Heart right ventricle (tissue), 16 donors: ENCODE measurements at regions not wholly inside any gene's neighbourhood (a gene's known extent, or its start where the extent isn't known, plus 50 kb on each side); places are given as distances from the start of the nearest gene placed in this dataset.

Source experiments
- ATAC-seq, 8 donors: fragments of 200-7000 bp; cut with Tn5 transposase; one replicate each; pipeline ENCODE4 v1.9.1; 2020; ENCODE audit warnings: mild to moderate bottlenecking in 8 of 8, moderate library complexity in 8 of 8, moderate number of reproducible peaks in 1 of 8
- DNase-seq, 2 donors: peaks; one replicate each; pipeline ENCODE4 v3.0.0-alpha.2; 2020
- H3K27ac ChIP-seq, 10 donors: fragments of 200-600 bp; sonication (generic) in 2 of 10; one replicate each; pipeline versions ENCODE4 v1.5.0 to v1.8.0; 2020 to 2022; ENCODE audit warnings: mild to moderate bottlenecking in 3 of 10
- H3K27me3 ChIP-seq, 7 donors: fragments of 200-600 bp; one replicate each; pipeline ENCODE4 v1.8.0; 2021 to 2022; ENCODE audit warnings: mild to moderate bottlenecking in 2 of 7
- H3K36me3 ChIP-seq, 9 donors: fragments of 200-600 bp; sonication (generic) in 1 of 9; one replicate each; pipeline versions ENCODE4 v1.5.0 to v1.8.0; 2020 to 2022; ENCODE audit warnings: mild to moderate bottlenecking in 2 of 9
- H3K4me1 ChIP-seq, 9 donors: fragments of 200-600 bp; sonication (generic) in 1 of 9; one replicate each; pipeline versions ENCODE4 v1.5.0 to v1.8.0; 2020 to 2022; ENCODE audit warnings: mild to moderate bottlenecking in 4 of 9
- H3K4me3 ChIP-seq, 10 donors: fragments of 200-600 bp; sonication (generic) in 2 of 10; one replicate each; pipeline versions ENCODE4 v1.5.0 to v1.8.0; 2020 to 2022; ENCODE audit warnings: mild to moderate bottlenecking in 7 of 10, moderate library complexity in 2 of 10
- H3K9me3 ChIP-seq, 11 donors: fragments of 200-600 bp in 10 of 11; sonication (generic) in 2 of 11; one replicate each; pipeline versions ENCODE4 v1.5.0 to v1.8.0; 2013 to 2022; ENCODE audit warnings: mild to moderate bottlenecking in 2 of 11, control low read depth in 1 of 11, moderate library complexity in 1 of 11
- WGBS, 2 donors: extraction: QIAGEN DNeasy Blood & Tissue Kit; methylation state at CpG; one replicate each; pipeline ENCODE4 v1.1.7; 2013; ENCODE audit warnings: inconsistent platforms in 1 of 2; 5-methylcytosine and 5-hydroxymethylcytosine counted together
- intact Hi-C, 10 donors: fragments of 100-400 bp; cut with DNase I; formaldehyde crosslinking; loops; one replicate each; pipeline versions ENCODE4 v1.11.1 to v1.14.2; 2022
- TF ChIP-seq, protein P1 (sequence below), 9 donors: fragments of 200-600 bp; sonication (generic) in 2 of 9; IDR thresholded peaks; one replicate each; pipeline versions ENCODE4 v1.5.0 to v1.8.0; 2021 to 2022; ENCODE audit warnings: antibody characterized with exemption in 9 of 9, mild to moderate bottlenecking in 5 of 9, moderate library complexity in 1 of 9
- donor health status: Arrhythmogenic right ventricular cardiomyopathy.
- donor health status: ischemic (EF 13 %, LVEDD 7.1; RV severe dilation, severe dysfunction).
- donor health status: healthy with polysubstance abuse.
- donor health status: DM: no; HTN: yes; CAD: no.
- donor health status: DM: no; HTN: no; CAD: no.
- donor health status: ischemic (EF 25% LVEDD 6.9; RV normal size, moderate dysfunction).
- donor health status: ischemic (EF 25% LVEDD 5.7; RV mildly dilated, moderate dysfunction).
- donor health status: healthy.
- donor health status: DM: yes; HTN: yes; CAD: no.
- donor health status: Ischemic cardiomyopathy.
- donor health status: ischemic (EF 35%, LVEDD 5.7; RV mildly dilated, moderate dysfunction).
- donor health status: nonischemic (EF 11% LVEDD 7.7; RV severe dilation, severe dysfunction).
- donor health status: DM: yes; HTN: yes; CAD: no.
- donor health status: PGD.
- donor health status: ischemic (EF 29% LVEDD 5.4; RV normal size, mild dysfunction).
- donor health status: nonischemic (EF 23%, LVEDD 6.1; RV moderate dilation, normal function).

DNA sequence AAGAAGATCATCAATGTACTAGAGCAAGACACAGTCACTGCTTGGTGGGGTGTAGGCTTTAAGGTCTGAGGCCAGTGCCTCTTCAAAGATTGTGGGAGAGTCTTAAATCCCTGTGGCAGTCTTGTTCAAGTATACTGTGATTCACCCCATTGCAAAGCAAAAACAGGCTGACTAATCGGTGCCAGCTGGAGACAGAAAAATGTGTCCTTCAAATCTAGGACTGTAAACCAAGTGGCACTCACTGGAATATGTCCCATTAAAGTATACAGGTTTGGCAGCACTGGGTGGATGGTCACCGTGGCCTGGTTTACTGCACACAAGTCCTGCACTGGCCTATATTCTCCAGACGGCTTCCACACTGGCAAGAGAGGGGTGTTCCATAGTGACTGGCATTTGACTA, 1315.3 kb downstream of the TMEM121 start:
- DNase-seq (no peak), ATAC-seq (no peak)
- H3K36me3 ChIP-seq: no peaks in the 10 kb centered on the region
- H3K4me3 ChIP-seq: no peak overlapping the region
- H3K27ac ChIP-seq: no peak overlapping the region
- no peaks in the 10 kb centered on the region for H3K9me3 ChIP-seq
- TF ChIP-seq, protein P1, sequence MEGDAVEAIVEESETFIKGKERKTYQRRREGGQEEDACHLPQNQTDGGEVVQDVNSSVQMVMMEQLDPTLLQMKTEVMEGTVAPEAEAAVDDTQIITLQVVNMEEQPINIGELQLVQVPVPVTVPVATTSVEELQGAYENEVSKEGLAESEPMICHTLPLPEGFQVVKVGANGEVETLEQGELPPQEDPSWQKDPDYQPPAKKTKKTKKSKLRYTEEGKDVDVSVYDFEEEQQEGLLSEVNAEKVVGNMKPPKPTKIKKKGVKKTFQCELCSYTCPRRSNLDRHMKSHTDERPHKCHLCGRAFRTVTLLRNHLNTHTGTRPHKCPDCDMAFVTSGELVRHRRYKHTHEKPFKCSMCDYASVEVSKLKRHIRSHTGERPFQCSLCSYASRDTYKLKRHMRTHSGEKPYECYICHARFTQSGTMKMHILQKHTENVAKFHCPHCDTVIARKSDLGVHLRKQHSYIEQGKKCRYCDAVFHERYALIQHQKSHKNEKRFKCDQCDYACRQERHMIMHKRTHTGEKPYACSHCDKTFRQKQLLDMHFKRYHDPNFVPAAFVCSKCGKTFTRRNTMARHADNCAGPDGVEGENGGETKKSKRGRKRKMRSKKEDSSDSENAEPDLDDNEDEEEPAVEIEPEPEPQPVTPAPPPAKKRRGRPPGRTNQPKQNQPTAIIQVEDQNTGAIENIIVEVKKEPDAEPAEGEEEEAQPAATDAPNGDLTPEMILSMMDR (IDR thresholded peaks at IDR 0.05): no peak
- H3K4me1 ChIP-seq: peaks cover 0 to 30% (median 0%) of the 10 kb centered on the region in 9 donors
- 72 to 73% methylated on average over 3 of the region's 3 CpGs for WGBS, 2 donors
- intact Hi-C loops: no loop called here
- H3K27me3 ChIP-seq: peaks cover 0 to 39% (median 9%) of the 10 kb centered on the region in 7 donors

DNA sequence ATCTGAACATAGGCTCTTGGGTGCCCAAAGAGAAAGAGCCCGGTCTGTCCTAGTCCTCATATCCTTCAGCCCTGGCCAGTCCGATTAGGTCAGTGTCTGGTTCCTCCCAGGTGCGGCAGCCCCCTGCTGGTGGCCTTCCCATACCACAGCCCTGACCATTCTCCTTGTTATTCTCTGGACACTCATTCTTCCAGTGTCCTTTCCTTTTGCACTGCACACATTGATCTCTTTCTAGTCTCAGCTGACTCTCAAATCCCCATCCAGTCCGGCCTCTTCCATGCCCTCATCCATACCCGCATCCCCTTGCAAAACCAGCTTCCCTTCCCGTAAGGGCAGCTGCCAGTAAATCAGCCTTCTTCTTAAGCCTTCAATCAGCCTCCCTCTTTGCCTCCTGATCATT, 1316.3 kb downstream of the TMEM121 start:
- Histone ChIP-seq H3K4me3 (no peak overlapping the region), H3K4me1 (peaks cover 0 to 34% (median 0%) of the 10 kb centered on the region in 9 donors), H3K36me3 (no peaks in the 10 kb centered on the region), H3K27me3 (peaks cover 0 to 31% (median 9%) of the 10 kb centered on the region in 7 donors), H3K27ac (no peak overlapping the region), H3K9me3 (no peaks in the 10 kb centered on the region)
- TF ChIP-seq, protein P1 (IDR thresholded peaks at IDR 0.05): peak in 8 of 9 donors; percentile 9 to 44 (median 22)
- 85% methylated on average over 6 of the region's 6 CpGs for WGBS, 2 donors
- DNase-seq (no peak), ATAC-seq (no peak)
- intact Hi-C loops: no loop called here

DNA sequence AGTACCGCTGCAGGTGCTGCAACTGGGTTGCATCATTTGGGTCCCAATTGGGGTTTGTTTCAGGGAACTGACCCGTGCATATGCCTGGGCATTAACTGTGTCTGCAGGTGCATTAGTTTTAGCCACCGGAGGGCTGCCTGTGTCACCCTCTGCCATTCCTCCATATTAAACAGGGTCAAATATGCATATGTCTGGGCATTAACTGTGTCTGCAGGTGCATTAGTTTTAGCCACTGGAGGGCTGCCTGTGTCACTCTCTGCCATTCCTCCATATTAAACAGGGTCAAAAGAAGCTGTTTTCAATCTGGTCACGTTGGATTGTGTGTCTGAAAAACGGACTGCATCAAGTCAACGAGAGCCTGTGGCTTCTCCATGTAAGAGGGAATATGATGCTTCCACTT, 1317.0 kb downstream of the TMEM121 start:
- ATAC-seq (no peak), DNase-seq (no peak)
- intact Hi-C loops: no loop called here
- no peaks in the 10 kb centered on the region for H3K36me3 ChIP-seq
- 54% methylated on average over 6 of the region's 6 CpGs for WGBS, 2 donors
- H3K4me3 ChIP-seq: peak overlapping the region in 9 of 10 donors; percentile 26 to 64 (median 48)
- H3K27me3 ChIP-seq: peaks cover 0 to 30% (median 8%) of the 10 kb centered on the region in 7 donors
- no peaks in the 10 kb centered on the region for H3K9me3 ChIP-seq
- H3K4me1 ChIP-seq: peaks cover 0 to 34% (median 0%) of the 10 kb centered on the region in 9 donors
- H3K27ac ChIP-seq: peak overlapping the region in 5 of 10 donors; percentile 58 to 91 (median 78)
- TF ChIP-seq, protein P1 (IDR thresholded peaks at IDR 0.05): no peak

DNA sequence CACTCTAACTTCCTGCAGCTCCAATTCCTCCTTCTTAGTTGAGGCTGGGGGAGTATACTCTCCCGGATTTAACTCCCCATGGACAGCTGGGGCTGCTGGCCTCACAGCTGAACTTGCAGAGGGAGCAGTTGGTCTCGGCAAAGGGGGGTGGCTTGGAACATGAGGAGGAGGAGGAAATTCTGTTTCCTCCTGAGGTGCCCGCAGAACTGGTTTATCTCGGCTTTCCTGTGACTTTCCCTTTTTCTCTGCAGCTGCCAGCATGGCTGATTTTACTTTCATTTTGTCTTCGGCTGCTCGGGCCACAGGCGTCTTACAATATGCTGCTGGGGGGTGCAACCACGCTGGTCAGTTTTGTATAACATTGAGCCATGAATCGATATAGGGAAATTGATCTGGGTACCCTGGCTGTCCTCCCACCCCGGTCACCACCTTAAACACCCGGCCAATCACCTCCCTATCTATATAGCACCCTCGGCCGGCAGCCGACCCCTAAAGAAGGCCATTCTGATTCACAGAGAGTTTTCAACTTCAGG, 1317.6 kb downstream of the TMEM121 start:
- DNase-seq (peak in 1 of 2 donors; percentile 19), ATAC-seq (peak in 5 of 8 donors; percentile 10 to 63 (median 28))
- Histone ChIP-seq H3K27me3 (peaks cover 0 to 30% (median 8%) of the 10 kb centered on the region in 7 donors), H3K27ac (peak overlapping the region; percentile 58 to 91 (median 78)), H3K4me1 (peaks cover 0 to 34% (median 0%) of the 10 kb centered on the region in 9 donors), H3K9me3 (no peaks in the 10 kb centered on the region), H3K4me3 (peak overlapping the region; percentile 14 to 64 (median 44)), H3K36me3 (no peaks in the 10 kb centered on the region)
- 60 to 76% methylated on average over 14 of the region's 14 CpGs for WGBS, 2 donors
- TF ChIP-seq, protein P1 (IDR thresholded peaks at IDR 0.05): no peak
- intact Hi-C loops: no loop called here
